WTC11 (cell line): ENCODE measurements at regions not wholly inside any gene's neighbourhood (a gene's known extent, or its start where the extent isn't known, plus 50 kb on each side); places are given as distances from the start of the nearest gene placed in this dataset.

Experiments used
- CTCF ChIP-seq: fragments of 200-600 bp; IDR thresholded peaks from 2 replicates; pipeline ENCODE4 v1.8.0; 2022; ENCODE audit warnings: antibody characterized with exemption
- ELF4 ChIP-seq: sonication (generic); formaldehyde crosslinking; IDR thresholded peaks from 2 replicates; pipeline ENCODE4 v1.8.1; 2022; ENCODE audit warnings: low read depth, mild to moderate bottlenecking, moderate library complexity, missing genetic modification reagents
- ESRRA ChIP-seq: sonication (generic); formaldehyde crosslinking; IDR thresholded peaks from 2 replicates; pipeline ENCODE4 v1.8.1; 2022; ENCODE audit warnings: mild to moderate bottlenecking, missing genetic modification reagents, borderline replicate concordance
- FOXJ3 ChIP-seq: sonication (generic); formaldehyde crosslinking; IDR thresholded peaks from 2 replicates; pipeline ENCODE4 v1.9.0; 2021; ENCODE audit warnings: missing genetic modification reagents, mild to moderate bottlenecking, borderline replicate concordance
- FOXK1 ChIP-seq: sonication (generic); formaldehyde crosslinking; IDR thresholded peaks from 2 replicates; pipeline ENCODE4 v1.8.0; 2022; ENCODE audit warnings: mild to moderate bottlenecking, moderate library complexity, missing genetic modification reagents
- JUN ChIP-seq: sonication (generic); formaldehyde crosslinking; IDR thresholded peaks from 2 replicates; pipeline ENCODE4 v1.8.0; 2023; ENCODE audit warnings: mild to moderate bottlenecking, missing genetic modification reagents
- TCF7 ChIP-seq: sonication (generic); formaldehyde crosslinking; IDR thresholded peaks from 2 replicates; pipeline ENCODE4 v1.8.0; 2022; ENCODE audit warnings: mild to moderate bottlenecking, low read depth, missing genetic modification reagents, moderate library complexity
- USF1 ChIP-seq: sonication (generic); formaldehyde crosslinking; IDR thresholded peaks from 2 replicates; pipeline ENCODE4 v1.8.0; 2022; ENCODE audit warnings: mild to moderate bottlenecking, missing genetic modification reagents
- TF ChIP-seq, protein P1 (sequence below): sonication (generic); formaldehyde crosslinking; IDR thresholded peaks from 2 replicates; pipeline ENCODE4 v1.8.1; 2022; ENCODE audit warnings: missing genetic modification reagents, borderline replicate concordance
- TF ChIP-seq, protein P2 (sequence below): sonication (generic); formaldehyde crosslinking; IDR thresholded peaks from 2 replicates; pipeline ENCODE4 v1.8.1; 2023; ENCODE audit warnings: mild to moderate bottlenecking, missing genetic modification reagents
- TF ChIP-seq, protein P3 (sequence below): sonication (generic); formaldehyde crosslinking; IDR thresholded peaks from 2 replicates; pipeline ENCODE4 v1.8.1; 2023; ENCODE audit warnings: mild to moderate bottlenecking, moderate library complexity, missing genetic modification reagents

DNA sequence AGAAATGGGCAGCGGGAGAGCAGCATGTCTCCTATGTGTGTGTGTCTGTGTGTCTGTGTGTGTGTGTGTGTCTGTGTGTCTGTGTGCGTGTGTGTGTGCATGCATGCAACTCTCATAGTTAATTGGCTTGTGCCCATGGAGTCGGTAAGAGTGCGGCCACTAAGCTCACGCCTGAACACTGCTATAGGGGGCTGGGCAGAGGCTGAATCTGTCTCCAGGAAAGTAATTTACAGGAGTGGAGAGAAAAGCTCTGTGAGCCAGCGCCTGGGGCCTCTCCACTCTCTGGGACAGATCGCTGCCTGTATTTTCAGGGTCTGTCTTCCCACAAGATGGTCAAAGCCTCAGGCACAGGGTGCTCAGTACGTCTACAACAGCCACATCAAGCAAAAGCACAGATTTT, 553.4 kb downstream of the TNS1 start:
- TF ChIP-seq CTCF (no peak), JUN (CRISPR knock-in tag) (no peak), FOXK1 (CRISPR knock-in tag) (no peak), USF1 (no peak), ESRRA (CRISPR knock-in tag) (no peak), ELF4 (CRISPR knock-in tag) (no peak), FOXJ3 (no peak), TCF7 (CRISPR knock-in tag) (no peak)
- TF ChIP-seq, protein P1, sequence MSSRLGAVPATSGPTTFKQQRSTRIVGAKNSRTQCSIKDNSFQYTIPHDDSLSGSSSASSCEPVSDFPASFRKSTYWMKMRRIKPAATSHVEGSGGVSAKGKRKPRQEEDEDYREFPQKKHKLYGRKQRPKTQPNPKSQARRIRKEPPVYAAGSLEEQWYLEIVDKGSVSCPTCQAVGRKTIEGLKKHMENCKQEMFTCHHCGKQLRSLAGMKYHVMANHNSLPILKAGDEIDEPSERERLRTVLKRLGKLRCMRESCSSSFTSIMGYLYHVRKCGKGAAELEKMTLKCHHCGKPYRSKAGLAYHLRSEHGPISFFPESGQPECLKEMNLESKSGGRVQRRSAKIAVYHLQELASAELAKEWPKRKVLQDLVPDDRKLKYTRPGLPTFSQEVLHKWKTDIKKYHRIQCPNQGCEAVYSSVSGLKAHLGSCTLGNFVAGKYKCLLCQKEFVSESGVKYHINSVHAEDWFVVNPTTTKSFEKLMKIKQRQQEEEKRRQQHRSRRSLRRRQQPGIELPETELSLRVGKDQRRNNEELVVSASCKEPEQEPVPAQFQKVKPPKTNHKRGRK (CRISPR knock-in tag), result no peak
- TF ChIP-seq, protein P2, sequence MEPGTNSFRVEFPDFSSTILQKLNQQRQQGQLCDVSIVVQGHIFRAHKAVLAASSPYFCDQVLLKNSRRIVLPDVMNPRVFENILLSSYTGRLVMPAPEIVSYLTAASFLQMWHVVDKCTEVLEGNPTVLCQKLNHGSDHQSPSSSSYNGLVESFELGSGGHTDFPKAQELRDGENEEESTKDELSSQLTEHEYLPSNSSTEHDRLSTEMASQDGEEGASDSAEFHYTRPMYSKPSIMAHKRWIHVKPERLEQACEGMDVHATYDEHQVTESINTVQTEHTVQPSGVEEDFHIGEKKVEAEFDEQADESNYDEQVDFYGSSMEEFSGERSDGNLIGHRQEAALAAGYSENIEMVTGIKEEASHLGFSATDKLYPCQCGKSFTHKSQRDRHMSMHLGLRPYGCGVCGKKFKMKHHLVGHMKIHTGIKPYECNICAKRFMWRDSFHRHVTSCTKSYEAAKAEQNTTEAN (CRISPR knock-in tag), result no peak
- TF ChIP-seq, protein P3, sequence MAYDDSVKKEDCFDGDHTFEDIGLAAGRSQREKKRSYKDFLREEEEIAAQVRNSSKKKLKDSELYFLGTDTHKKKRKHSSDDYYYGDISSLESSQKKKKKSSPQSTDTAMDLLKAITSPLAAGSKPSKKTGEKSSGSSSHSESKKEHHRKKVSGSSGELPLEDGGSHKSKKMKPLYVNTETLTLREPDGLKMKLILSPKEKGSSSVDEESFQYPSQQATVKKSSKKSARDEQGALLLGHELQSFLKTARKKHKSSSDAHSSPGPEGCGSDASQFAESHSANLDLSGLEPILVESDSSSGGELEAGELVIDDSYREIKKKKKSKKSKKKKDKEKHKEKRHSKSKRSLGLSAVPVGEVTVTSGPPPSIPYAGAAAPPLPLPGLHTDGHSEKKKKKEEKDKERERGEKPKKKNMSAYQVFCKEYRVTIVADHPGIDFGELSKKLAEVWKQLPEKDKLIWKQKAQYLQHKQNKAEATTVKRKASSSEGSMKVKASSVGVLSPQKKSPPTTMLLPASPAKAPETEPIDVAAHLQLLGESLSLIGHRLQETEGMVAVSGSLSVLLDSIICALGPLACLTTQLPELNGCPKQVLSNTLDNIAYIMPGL (CRISPR knock-in tag), result no peak
